ENCODE measurements at regions not wholly inside any gene's neighbourhood (a gene's known extent, or its start where the extent isn't known, plus 50 kb on each side); places are given as distances from the start of the nearest gene placed in this dataset.

GRCh38 chr5:173691931-173692330 lies 75.5 kb upstream of the BOD1 start:
- Histone ChIP-seq H2BK120ac (replicated peaks; ENCODE audit: low read depth, low read length) (no peak overlapping the region), H3K4ac (replicated peaks; ENCODE audit: insufficient read length, low read depth, low read length) (no peak overlapping the region), H3K36me3 (ENCODE audit: control insufficient read depth in 2 of 4, insufficient read depth in 4 of 4, low read length in 3 of 4) (no peaks in the 10 kb centered on the region), H4K20me1 (replicated peaks in 1 of 2; ENCODE audit: control insufficient read depth in 1 of 2, insufficient read depth in 2 of 2, low read length in 2 of 2) (no peaks in the 10 kb centered on the region), H3K14ac (ENCODE audit: insufficient read length) (no peak overlapping the region), H3K4me3 (ENCODE audit: extremely low read depth in 1 of 4, insufficient read depth in 2 of 4, low read depth in 3 of 4, low read length in 4 of 4) (no peak overlapping the region), H3K27me3 (replicated peaks in 1 of 4; ENCODE audit: control insufficient read depth in 3 of 4, extremely low read depth in 1 of 4, insufficient read depth in 3 of 4, low read length in 3 of 4) (no peaks in the 10 kb centered on the region), H3K18ac (ENCODE audit: extremely low read depth, low read length) (no peak overlapping the region; the same call in 1 of the 2 replicates), H3K27ac (ENCODE audit: low read depth, low read length) (no peak overlapping the region), H3K23ac (ENCODE audit: insufficient read length) (no peak overlapping the region), H2BK12ac (ENCODE audit: low read depth, low read length) (peak overlapping the region; percentile 84; the same call in 1 of the 2 replicates), H3K4me2 (ENCODE audit: insufficient read depth in 1 of 2, low read depth in 2 of 2, low read length in 2 of 2) (no peak overlapping the region), H3K23me2 (ENCODE audit: low read depth, low read length) (no peaks in the 10 kb centered on the region), H3K9ac (replicated peaks in 1 of 4; ENCODE audit: extremely low read depth in 1 of 4, low read depth in 3 of 4, low read length in 3 of 4) (no peak overlapping the region), H2AK5ac (ENCODE audit: low read depth, low read length) (no peak overlapping the region), H3K4me1 (replicated peaks in 1 of 4; ENCODE audit: control insufficient read depth in 3 of 4, insufficient read depth in 4 of 4, low read length in 3 of 4) (peaks cover 0 to 2% (median under 1%) of the 10 kb centered on the region in 4 experiments; a peak in 3 of 7 replicates), H2AFZ (ENCODE audit: low read length) (no peak overlapping the region), H2BK15ac (ENCODE audit: low read length) (peak overlapping the region; percentile 95; the same call in 1 of the 2 replicates), H3K56ac (replicated peaks; ENCODE audit: insufficient read length, low read depth, low read length) (no peak overlapping the region), H3K79me1 (ENCODE audit: low read depth, low read length) (no peaks in the 10 kb centered on the region), H3K9me3 (ENCODE audit: insufficient read depth in 2 of 2, low read depth in 1 of 2, low read length in 1 of 2) (peaks cover 0 to 5% of the 10 kb centered on the region in 2 experiments; a peak in 1 of 4 replicates), H4K8ac (ENCODE audit: extremely low read depth, insufficient read depth, low read length) (no peak overlapping the region), H3K79me2 (ENCODE audit: control insufficient read depth in 1 of 2, insufficient read depth in 2 of 2, low read length in 2 of 2) (no peaks in the 10 kb centered on the region), H2BK20ac (ENCODE audit: low read length) (no peak overlapping the region), H4K5ac (ENCODE audit: insufficient read length, low read depth, low read length) (no peak overlapping the region), H4K91ac (replicated peaks; ENCODE audit: insufficient read length, low read length) (no peak overlapping the region), H2BK5ac (ENCODE audit: low read depth, low read length) (no peak overlapping the region)
- CTCF ChIA-PET (ENCODE audit: partially characterized antibody), result interaction anchor here (0.6 kb wide), 1 partner anchor 1116 kb away, joined by 4 read pairs; no protein-coding TSS in a partner anchor
- FAIRE-seq, result no peak
- no peak for DNase-seq (ENCODE audit: low read depth in 1 of 2, low spot score in 2 of 2)
- TF ChIP-seq HDAC2 (IDR thresholded peaks at IDR 0.05; ENCODE audit: borderline replicate concordance in 1 of 2, low read depth in 2 of 2, low read length in 2 of 2) (peak in 1 of 2 experiments; percentile 64; a peak in 1 of 4 replicates), EP300 (IDR thresholded peaks at IDR 0.05; ENCODE audit: borderline replicate concordance in 1 of 2, low read depth in 2 of 2, low read length in 2 of 2) (no peak), KDM1A (IDR thresholded peaks at IDR 0.05; ENCODE audit: borderline replicate concordance, low read length) (peak; percentile 75; the same call in 1 of the 2 replicates)
- POLR2A ChIA-PET (ENCODE audit: partially characterized antibody), result no interaction called here
